ENCODE measurements at regions not wholly inside any gene's neighbourhood (a gene's known extent, or its start where the extent isn't known, plus 50 kb on each side); places are given as distances from the start of the nearest gene placed in this dataset.

- no peaks in the 10 kb centered on the region for H3K9me3 ChIP-seq (ENCODE audit: insufficient read depth, low read depth)
- intact Hi-C loops (cut with micrococcal nuclease; ENCODE audit: unreplicated experiment) = no loop called here
Measured at GRCh38 chr12:92465786-92466295, 236.9 kb upstream of the PLEKHG7 start.

GRCh38 chr12:92464911-92465310 is 237.9 kb upstream of the PLEKHG7 start:
- H3K36me3 ChIP-seq (ENCODE audit: low read depth) = no peaks in the 10 kb centered on the region
- H3K4me2 ChIP-seq = 0 out of 2 replicates have a peak overlapping the region, but pooled peaks have one; percentile 15
- H3K79me2 ChIP-seq (ENCODE audit: low read depth) = no peaks in the 10 kb centered on the region
- CTCF ChIA-PET = no interaction called here
- no peak overlapping the region for H3K27ac ChIP-seq
- peak; percentile 1 to 59 for DNase-seq
- no peak overlapping the region for H3K4me3 ChIP-seq
- TF ChIP-seq EZH2 (IDR thresholded peaks at IDR 0.05; ENCODE audit: low read depth) (no peak), CTCF (conservative IDR thresholded peaks at IDR 0.05) (no peak)
- peaks cover 25% of the 10 kb centered on the region for H3K4me1 ChIP-seq (replicated peaks; ENCODE audit: insufficient read depth)
- no peaks in the 10 kb centered on the region for H3F3A ChIP-seq (ENCODE audit: insufficient read depth, low read depth)
- no peaks in the 10 kb centered on the region for H3K27me3 ChIP-seq (ENCODE audit: insufficient read depth, low read depth)
- POLR2A ChIA-PET (ENCODE audit: unreplicated experiment) = no interaction called here
- no peaks in the 10 kb centered on the region for H3K9me3 ChIP-seq (ENCODE audit: insufficient read depth, low read depth)
- no peak overlapping the region for H2AFZ ChIP-seq
- no TSS peak for BruUV-seq (replicated peaks)
- intact Hi-C loops (cut with micrococcal nuclease; ENCODE audit: unreplicated experiment) = no loop called here
- H4K20me1 ChIP-seq (ENCODE audit: insufficient read depth) = no peaks in the 10 kb centered on the region
- H3K9me2 ChIP-seq (ENCODE audit: insufficient read depth) = no peaks in the 10 kb centered on the region

More at GRCh38 chr12:92465786-92466295, 236.9 kb upstream of the PLEKHG7 start:
- DNase-seq = no peak
- Histone ChIP-seq H3K27me3 (ENCODE audit: insufficient read depth, low read depth) (no peaks in the 10 kb centered on the region), H4K20me1 (ENCODE audit: insufficient read depth) (no peaks in the 10 kb centered on the region), H3F3A (ENCODE audit: insufficient read depth, low read depth) (no peaks in the 10 kb centered on the region), H3K36me3 (ENCODE audit: low read depth) (no peaks in the 10 kb centered on the region), H3K27ac (no peak overlapping the region), H3K4me2 (no peak overlapping the region), H3K4me3 (no peak overlapping the region), H3K4me1 (replicated peaks; ENCODE audit: insufficient read depth) (peaks cover 25% of the 10 kb centered on the region), H3K9me2 (ENCODE audit: insufficient read depth) (no peaks in the 10 kb centered on the region), H2AFZ (no peak overlapping the region), H3K79me2 (ENCODE audit: low read depth) (no peaks in the 10 kb centered on the region)
- CTCF ChIA-PET = no interaction called here
- BruUV-seq (replicated peaks) = no TSS peak
- TF ChIP-seq EZH2 (IDR thresholded peaks at IDR 0.05; ENCODE audit: low read depth) (no peak), CTCF (conservative IDR thresholded peaks at IDR 0.05) (no peak)
- POLR2A ChIA-PET (ENCODE audit: unreplicated experiment) = no interaction called here

- no peaks in the 10 kb centered on the region for H3K9me3 ChIP-seq (ENCODE audit: insufficient read depth, low read depth)
- ChIA-PET CTCF (no interaction called here), POLR2A (ENCODE audit: unreplicated experiment) (no interaction called here)
- peaks cover 29% of the 10 kb centered on the region for H3K4me1 ChIP-seq (replicated peaks; ENCODE audit: insufficient read depth)
- H3F3A ChIP-seq (ENCODE audit: insufficient read depth, low read depth) = no peaks in the 10 kb centered on the region
- no peak overlapping the region for H3K4me2 ChIP-seq
- no peaks in the 10 kb centered on the region for H3K79me2 ChIP-seq (ENCODE audit: low read depth)
- no peak overlapping the region for H3K4me3 ChIP-seq
- H3K27ac ChIP-seq = no peak overlapping the region
- TF ChIP-seq CTCF (conservative IDR thresholded peaks at IDR 0.05) (no peak), EZH2 (IDR thresholded peaks at IDR 0.05; ENCODE audit: low read depth) (no peak)
- no peaks in the 10 kb centered on the region for H3K36me3 ChIP-seq (ENCODE audit: low read depth)
- no peaks in the 10 kb centered on the region for H3K27me3 ChIP-seq (ENCODE audit: insufficient read depth, low read depth)
- H2AFZ ChIP-seq = no peak overlapping the region
- no TSS peak for BruUV-seq (replicated peaks)
- no peak for DNase-seq
- no peaks in the 10 kb centered on the region for H3K9me2 ChIP-seq (ENCODE audit: insufficient read depth)
- intact Hi-C loops (cut with micrococcal nuclease; ENCODE audit: unreplicated experiment) = no loop called here
- no peaks in the 10 kb centered on the region for H4K20me1 ChIP-seq (ENCODE audit: insufficient read depth)
Measured at GRCh38 chr12:92463171-92463570, 239.6 kb upstream of the PLEKHG7 start.
